ENCODE measurements at regions not wholly inside any gene's neighbourhood (a gene's known extent, or its start where the extent isn't known, plus 50 kb on each side); places are given as distances from the start of the nearest gene placed in this dataset.
"Not testable (repeated sequence)": the region's sequence is repeated elsewhere in the genome, so short reads cannot be mapped to it uniquely, and the experiment has no call there.

DNA sequence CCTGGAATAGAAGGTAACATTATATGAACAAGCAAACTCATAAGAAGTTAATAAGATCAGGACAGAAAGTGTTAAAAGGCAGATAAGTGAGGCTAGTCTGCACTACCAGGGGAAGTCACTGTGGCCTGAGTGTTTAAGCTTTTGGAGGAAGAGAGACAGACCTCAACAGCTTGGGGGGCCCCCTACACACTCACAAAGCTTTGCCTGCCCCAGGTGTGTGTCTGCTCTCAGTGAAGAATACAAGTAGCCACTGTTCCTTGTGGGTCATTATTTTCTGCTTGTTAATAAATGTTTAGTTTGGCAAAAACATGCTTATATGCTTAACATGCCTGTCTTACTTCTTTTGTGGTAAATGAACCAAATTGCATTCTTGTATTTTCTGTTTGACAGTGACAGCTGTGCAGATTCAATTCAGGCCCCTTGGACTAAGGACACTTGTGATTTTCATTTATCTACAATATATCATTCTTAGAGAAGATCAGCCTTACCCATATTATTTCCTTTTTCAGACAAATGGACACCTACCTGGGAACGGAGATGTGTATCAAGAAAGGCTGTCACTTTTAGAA lies 50.7 kb upstream of the C12orf71 start:
- H3K4me3 ChIP-seq (ENCODE audit: severe bottlenecking) = no peak overlapping the region
- TF ChIP-seq, protein P1, sequence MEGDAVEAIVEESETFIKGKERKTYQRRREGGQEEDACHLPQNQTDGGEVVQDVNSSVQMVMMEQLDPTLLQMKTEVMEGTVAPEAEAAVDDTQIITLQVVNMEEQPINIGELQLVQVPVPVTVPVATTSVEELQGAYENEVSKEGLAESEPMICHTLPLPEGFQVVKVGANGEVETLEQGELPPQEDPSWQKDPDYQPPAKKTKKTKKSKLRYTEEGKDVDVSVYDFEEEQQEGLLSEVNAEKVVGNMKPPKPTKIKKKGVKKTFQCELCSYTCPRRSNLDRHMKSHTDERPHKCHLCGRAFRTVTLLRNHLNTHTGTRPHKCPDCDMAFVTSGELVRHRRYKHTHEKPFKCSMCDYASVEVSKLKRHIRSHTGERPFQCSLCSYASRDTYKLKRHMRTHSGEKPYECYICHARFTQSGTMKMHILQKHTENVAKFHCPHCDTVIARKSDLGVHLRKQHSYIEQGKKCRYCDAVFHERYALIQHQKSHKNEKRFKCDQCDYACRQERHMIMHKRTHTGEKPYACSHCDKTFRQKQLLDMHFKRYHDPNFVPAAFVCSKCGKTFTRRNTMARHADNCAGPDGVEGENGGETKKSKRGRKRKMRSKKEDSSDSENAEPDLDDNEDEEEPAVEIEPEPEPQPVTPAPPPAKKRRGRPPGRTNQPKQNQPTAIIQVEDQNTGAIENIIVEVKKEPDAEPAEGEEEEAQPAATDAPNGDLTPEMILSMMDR (IDR thresholded peaks at IDR 0.05; ENCODE audit: poor library complexity, severe bottlenecking) = no peak
- no peaks in the 10 kb centered on the region for H3K36me3 ChIP-seq (ENCODE audit: low read depth)
- H3K4me1 ChIP-seq (ENCODE audit: insufficient read depth, poor library complexity, severe bottlenecking) = no peaks in the 10 kb centered on the region
- H3K27me3 ChIP-seq (ENCODE audit: insufficient read depth, poor library complexity, severe bottlenecking) = no peaks in the 10 kb centered on the region
- no peak for ATAC-seq (ENCODE audit: low read depth)
- H3K9me3 ChIP-seq (ENCODE audit: severe bottlenecking) = no peaks in the 10 kb centered on the region
- no peak overlapping the region for H3K27ac ChIP-seq (ENCODE audit: poor library complexity, severe bottlenecking)
- DNase-seq (ENCODE audit: low spot score) = no peak

DNA sequence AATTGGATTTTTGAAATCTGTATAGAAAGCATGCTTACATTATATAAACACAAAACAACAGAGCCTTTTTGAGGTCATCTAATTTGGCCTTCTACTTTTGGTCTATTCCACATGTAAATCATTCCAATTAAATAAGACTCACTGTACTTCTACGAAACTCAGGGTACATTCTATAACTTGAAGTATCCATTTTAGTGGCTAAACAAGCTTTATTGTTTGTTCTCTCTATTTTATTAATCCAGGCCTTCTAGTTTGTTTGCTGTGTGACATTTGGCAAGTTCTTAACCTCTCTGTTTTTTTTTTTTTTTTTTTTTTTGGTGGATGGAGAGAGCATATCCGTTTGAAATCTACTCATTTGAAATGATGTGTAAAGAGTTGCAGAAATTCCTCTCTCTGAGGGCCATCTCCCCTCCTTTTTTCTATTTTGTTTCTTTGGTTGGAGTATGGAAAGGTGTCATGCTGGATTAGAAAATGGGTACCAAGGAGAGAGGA lies 58.1 kb upstream of the C12orf71 start:
- no peak overlapping the region for H3K27ac ChIP-seq (ENCODE audit: poor library complexity, severe bottlenecking)
- H3K36me3 ChIP-seq (ENCODE audit: low read depth) = no peaks in the 10 kb centered on the region
- H3K27me3 ChIP-seq (ENCODE audit: insufficient read depth, poor library complexity, severe bottlenecking) = no peaks in the 10 kb centered on the region
- no peaks in the 10 kb centered on the region for H3K9me3 ChIP-seq (ENCODE audit: severe bottlenecking)
- ATAC-seq (ENCODE audit: low read depth) (no peak), DNase-seq (ENCODE audit: low spot score) (no peak)
- no peaks in the 10 kb centered on the region for H3K4me1 ChIP-seq (ENCODE audit: insufficient read depth, poor library complexity, severe bottlenecking)
- no peak overlapping the region for H3K4me3 ChIP-seq (ENCODE audit: severe bottlenecking)
- TF ChIP-seq, protein P1 (IDR thresholded peaks at IDR 0.05; ENCODE audit: poor library complexity, severe bottlenecking) = no peak

DNA sequence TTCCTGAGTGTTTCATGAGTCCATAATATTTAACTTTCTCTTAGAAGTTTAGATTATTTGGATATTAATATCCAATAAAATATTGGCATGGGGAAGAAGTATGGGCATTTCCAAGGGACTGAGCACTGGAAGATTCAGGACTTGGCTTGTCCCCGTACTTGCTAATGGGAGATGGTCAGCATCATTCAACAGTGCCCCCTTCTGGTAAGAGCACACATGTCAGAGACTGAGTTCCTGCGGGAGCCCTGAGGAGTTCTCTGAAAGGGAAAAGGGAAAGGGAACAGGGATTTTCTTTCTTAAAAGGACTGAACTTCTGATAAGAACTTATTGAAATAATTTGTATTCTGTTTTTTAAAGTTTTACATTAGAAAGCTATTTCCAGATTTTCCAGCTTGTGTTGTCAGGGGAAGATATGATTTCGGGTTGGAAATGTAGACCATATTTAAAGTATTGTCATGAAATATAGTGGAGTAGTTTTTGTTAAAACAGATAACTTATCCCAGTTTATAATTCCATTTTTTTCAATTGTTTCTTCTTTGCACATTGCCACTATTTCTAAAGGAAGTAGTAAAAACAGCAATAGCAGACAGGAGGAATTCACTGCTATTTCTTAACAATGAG lies 59.8 kb upstream of the C12orf71 start:
- no peak overlapping the region for H3K4me3 ChIP-seq (ENCODE audit: severe bottlenecking)
- H3K27me3 ChIP-seq (ENCODE audit: insufficient read depth, poor library complexity, severe bottlenecking) = no peaks in the 10 kb centered on the region
- H3K9me3 ChIP-seq (ENCODE audit: severe bottlenecking) = no peaks in the 10 kb centered on the region
- ATAC-seq (ENCODE audit: low read depth) (0 out of 3 replicates have a peak, but pooled peaks have one; percentile 45), DNase-seq (ENCODE audit: low spot score) (no peak)
- H3K4me1 ChIP-seq (ENCODE audit: insufficient read depth, poor library complexity, severe bottlenecking) = no peaks in the 10 kb centered on the region
- no peak overlapping the region for H3K27ac ChIP-seq (ENCODE audit: poor library complexity, severe bottlenecking)
- H3K36me3 ChIP-seq (ENCODE audit: low read depth) = no peaks in the 10 kb centered on the region
- TF ChIP-seq, protein P1 (IDR thresholded peaks at IDR 0.05; ENCODE audit: poor library complexity, severe bottlenecking) = peak; percentile 64

DNA sequence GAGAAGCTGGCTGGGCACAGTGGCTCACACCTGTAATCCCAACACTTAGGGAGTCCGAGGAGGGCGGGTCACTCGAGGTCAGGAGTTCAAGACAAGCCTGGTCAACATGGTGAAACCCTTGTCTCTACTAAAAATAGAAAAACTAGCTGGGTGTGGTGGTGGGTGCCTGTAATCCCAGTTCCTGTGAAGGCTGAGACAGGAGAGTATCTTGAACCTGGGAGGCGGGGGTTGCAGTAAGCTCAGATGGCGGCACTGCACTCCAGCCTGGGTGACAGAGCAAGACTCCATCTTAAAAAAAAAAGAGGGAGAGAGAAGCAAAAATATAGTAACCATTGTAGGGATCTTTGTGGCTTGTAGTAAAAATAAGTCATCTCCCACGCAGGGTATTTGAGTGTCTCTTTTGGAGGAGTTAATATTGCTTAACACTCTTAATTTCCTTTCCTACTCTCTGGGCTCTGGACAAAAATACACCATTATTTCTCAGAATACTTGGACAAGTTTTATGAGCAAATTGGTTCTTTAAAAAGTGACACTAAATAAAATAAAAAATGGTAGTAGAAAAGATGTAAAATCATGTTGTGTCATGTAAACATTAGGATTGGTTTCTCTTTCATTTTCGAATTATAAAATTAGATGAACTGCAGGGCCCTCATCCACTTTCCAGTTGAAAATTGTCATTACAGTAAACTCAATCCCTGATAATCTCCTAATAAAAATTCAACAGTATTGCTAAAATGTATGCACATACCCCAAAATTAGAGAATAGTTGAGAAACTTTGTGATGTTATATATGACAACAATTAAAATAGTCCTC lies 61.1 kb upstream of the C12orf71 start:
- no peak overlapping the region for H3K4me3 ChIP-seq (ENCODE audit: severe bottlenecking)
- no peaks in the 10 kb centered on the region for H3K36me3 ChIP-seq (ENCODE audit: low read depth)
- TF ChIP-seq, protein P1 (IDR thresholded peaks at IDR 0.05; ENCODE audit: poor library complexity, severe bottlenecking) = no peak
- DNase-seq (ENCODE audit: low spot score) = no peak
- H3K9me3 ChIP-seq (ENCODE audit: severe bottlenecking) = no peaks in the 10 kb centered on the region
- ATAC-seq (ENCODE audit: low read depth) = no peak
- H3K4me1 ChIP-seq (ENCODE audit: insufficient read depth, poor library complexity, severe bottlenecking) = no peaks in the 10 kb centered on the region
- no peak overlapping the region for H3K27ac ChIP-seq (ENCODE audit: poor library complexity, severe bottlenecking)
- H3K27me3 ChIP-seq (ENCODE audit: insufficient read depth, poor library complexity, severe bottlenecking) = no peaks in the 10 kb centered on the region

DNA sequence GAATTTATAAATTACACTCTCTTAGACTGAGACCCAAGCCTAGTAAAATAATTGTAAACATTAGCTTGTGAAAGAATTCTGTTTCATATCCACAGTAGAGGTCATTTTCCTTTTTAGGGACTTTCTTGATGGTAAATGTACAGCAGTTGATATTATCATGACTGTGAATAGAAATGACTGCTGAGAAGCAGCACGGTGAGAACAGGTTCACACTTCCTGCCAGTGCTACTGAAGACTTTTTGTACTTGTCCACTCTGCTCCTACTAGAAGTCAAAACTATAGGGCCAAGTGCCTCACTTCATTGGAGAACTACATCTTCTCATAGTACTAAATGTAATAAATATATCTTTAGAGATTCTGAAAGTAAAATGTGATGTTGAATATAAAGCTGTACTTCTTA lies 63.3 kb upstream of the C12orf71 start:
- not testable (repeated sequence) for H3K36me3 ChIP-seq (ENCODE audit: low read depth); H3K27ac ChIP-seq (ENCODE audit: poor library complexity, severe bottlenecking); H3K27me3 ChIP-seq (ENCODE audit: insufficient read depth, poor library complexity, severe bottlenecking); H3K4me3 ChIP-seq (ENCODE audit: severe bottlenecking); H3K9me3 ChIP-seq (ENCODE audit: severe bottlenecking); H3K4me1 ChIP-seq (ENCODE audit: insufficient read depth, poor library complexity, severe bottlenecking); DNase-seq (ENCODE audit: low spot score); ATAC-seq (ENCODE audit: low read depth)

All from RWPE2 (cell line).